ENCODE measurements at regions not wholly inside any gene's neighbourhood (a gene's known extent, or its start where the extent isn't known, plus 50 kb on each side); places are given as distances from the start of the nearest gene placed in this dataset.

DNA sequence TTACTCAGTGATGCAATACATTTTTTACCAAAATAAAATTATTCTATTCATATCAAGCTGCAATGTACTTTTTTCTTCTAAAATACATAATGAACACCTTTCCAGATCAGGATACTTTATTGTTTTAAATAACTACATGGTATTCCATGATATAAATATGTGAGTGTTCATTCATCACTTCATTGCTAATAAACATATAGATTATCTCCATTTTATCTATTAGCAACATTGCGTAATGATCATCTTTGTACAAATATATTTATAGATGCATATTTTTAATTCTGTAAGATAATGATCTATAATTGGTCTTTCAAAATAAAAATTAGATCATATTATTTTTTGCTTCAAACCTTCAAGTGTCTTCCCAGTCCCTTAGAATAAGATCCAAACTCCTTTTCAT is 156.1 kb upstream of the HHIP start:
- DNase-seq: no peak

DNA sequence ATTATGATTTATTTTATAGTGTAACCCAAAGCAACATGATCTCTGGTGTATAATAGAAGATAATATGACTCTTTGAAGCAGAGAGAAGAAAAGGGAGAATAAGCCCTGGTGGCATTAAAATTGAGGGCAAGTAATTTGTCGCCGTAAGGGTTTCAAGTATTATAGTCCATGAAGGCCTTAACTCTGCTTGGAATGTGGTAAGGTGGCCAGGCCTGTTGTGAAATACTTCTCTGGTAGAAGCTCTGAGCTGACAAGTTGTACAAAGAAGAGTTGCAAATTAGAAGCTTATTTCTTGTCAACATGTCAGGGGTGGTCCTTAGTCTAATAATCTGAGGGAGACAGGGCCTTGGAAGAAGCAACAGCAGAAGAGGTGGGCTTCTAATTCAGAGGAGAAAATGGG is 151.7 kb upstream of the HHIP start:
- no peak for DNase-seq

- DNase-seq: no peak
These were observed 150.0 kb upstream of the HHIP start for GRCh38 chr4:144495944-144496343.

DNA sequence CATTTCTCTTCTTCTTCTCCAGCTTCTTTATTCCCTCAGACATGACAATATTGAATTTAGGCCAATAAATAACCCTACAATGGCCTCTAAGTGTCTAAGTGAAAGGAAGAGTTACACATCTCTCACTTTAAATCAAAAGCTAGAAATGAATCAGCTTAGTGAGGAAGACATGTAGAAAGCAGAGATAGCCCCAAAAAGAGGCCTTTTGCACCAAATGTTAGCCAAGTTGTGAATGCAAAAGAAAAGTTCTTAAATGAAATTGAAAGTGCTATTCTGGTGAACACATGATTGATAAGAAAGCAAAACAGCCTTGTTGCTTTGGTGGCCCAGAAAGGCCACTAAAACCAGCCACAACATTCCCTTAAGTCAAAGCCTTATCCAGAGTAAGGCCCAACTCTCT is 146.2 kb upstream of the HHIP start:
- DNase-seq: no peak

- DNase-seq: no peak
These were observed 144.7 kb upstream of the HHIP start for GRCh38 chr4:144501231-144501780.

GRCh38 chr4:144504883-144505282 is 141.1 kb upstream of the HHIP start:
- DNase-seq: no peak

DNA sequence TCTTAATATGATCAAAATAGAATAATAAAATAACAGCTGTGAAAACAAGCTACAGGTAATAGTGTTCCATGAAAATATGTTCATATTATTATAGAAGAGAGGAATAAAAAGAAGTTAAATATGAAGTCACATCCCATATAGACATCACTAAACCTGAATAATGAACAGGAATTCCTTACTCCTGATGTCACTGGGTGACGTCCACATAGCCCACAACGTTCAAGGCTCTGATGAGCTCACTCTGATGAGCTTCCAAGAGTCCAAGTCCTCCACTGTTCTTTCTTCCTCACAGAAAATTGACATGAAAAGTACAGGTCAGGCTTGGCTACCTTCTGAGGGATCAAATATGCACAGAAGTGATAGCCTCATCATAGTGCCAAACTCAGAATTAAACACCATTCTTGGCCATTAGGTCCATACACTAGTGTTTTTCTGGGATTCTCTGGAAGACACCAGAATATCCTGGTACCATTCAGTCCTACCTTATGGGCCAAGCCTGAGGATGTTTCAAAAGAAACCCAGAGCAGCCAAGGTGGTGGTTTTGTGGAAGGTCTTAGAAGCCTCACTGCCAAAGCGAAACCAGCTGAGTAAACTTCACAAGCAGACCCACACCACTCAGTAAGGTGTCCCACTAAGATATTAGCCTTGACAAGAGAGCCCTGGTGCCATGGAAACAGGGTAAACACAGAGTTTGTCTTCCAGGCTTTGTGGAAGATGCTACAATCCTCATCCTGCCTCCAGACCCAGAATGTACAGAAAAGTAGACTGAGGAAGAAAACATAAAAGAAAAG is 138.4 kb upstream of the HHIP start:
- DNase-seq: no peak

DNA sequence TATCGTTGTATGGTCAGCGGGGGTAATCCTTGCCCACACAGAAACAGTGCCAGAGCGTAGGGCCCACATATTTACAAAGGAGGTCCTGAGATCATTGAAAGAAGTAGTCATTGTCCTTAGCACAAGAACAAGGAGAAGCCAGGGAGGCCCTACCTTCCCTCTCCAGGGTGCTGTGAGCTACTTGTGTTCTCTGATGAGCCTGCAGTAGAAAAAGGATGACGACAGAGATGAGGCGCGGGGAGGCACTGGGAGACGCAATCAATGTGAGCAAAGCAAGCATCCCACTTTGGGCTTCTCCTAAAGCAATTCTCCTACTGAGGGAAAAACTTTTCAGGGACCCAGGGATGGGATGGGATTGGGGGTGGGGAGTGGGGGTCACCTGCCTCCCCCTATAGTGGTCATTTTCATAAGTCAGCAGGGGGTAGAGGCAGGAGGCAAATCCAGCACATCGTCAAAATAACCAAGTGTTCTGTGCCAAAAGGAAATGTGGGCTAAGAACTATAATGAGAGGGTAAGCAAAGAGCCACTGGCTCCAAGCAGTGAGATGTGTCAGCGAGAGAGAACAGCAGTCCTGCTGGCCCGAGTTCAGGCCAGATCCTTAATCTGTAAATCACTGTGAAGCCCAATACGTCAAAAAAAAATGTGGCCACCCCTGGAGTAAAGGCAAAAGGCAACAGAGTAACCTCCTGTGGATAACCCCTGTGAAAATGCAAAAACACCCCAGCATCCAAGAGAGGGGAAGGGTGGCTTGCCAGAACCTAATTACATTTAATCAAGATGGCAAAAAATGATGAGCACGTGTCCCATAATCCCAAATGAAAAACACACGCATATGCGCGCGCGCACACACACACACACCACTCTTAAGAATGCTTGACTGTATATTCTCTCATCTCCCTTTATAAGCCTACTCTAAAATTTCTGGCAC is 136.6 kb upstream of the HHIP start:
- DNase-seq: no peak

- no peak for DNase-seq
These were observed 131.2 kb upstream of the HHIP start for GRCh38 chr4:144514736-144515135.

GRCh38 chr4:144518181-144518895 is 127.6 kb upstream of the HHIP start:
- no peak for DNase-seq

DNA sequence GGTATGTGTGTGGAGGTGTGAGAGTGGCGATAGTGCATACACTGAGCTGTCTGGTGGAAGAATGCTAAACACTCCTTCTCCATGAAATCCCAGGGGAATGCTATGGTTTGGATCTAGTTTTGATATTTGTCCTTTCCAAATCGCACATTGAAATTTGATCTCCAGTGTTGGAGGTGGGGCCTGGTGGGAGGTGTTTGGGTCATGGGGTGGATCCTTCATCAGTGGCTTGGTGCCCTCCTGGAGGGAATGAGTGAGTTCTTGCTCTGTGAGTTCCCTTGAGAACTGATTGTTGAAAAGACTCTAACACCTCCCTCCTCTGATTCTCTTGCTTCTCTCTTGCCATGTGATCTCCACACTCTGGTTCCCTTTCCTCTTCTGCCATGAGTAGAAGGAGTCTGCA is 114.1 kb upstream of the HHIP start:
- no peak for DNase-seq

- DNase-seq: no peak
These were observed 98.2 kb upstream of the HHIP start for GRCh38 chr4:144547678-144548298.

GRCh38 chr4:144556636-144557035 is 89.3 kb upstream of the HHIP start:
- DNase-seq: no peak

DNA sequence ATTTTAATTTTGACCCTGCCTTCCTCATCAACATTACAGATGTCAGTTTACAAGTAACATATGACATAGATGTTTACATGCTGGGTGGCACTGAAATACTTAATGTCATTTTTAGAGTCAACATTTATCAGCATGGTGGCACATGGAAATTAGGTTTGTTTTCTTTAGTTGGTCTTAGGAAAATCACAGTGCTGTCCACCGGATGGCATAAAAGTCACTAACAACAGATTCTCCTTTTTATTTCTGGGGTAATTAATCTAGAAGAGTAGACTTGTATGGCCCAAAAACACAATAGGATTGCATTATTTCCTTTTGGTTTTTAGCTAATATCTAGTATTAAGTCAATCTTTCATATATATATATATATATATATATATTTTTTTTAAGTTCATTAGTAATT is 88.6 kb upstream of the HHIP start:
- DNase-seq: no peak

DNA sequence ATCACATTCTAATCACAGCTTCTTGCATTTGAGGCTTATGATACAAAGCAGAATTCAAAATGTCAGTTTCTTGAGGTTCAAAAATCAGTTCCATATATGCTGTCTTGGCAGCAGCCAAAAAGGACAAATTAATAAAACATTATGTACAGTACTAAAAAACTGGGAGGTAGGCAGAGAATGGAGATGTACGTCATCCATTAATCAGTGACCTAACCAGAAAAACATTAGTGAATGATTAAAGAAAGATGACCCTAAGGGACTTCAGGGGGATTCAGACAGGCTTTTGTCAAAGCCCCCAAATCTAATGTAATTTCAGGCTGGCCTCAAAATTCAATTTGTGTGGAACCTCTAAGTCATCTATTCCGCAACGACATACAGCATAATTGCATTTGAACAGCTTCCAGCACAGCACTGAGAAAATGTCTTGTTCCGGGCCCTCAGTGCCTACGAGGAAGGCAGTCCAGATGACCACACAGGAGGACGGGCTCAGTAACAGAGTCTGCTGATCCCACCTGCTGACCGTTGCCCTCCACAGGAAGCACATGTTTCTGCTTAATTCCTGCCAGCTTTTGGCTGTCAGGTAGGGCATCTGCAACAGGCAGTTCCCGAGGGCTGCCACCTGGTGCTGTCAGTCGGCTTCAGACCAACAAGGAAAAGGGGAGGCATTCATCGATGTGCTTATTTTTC is 83.8 kb upstream of the HHIP start:
- no peak for DNase-seq

DNA sequence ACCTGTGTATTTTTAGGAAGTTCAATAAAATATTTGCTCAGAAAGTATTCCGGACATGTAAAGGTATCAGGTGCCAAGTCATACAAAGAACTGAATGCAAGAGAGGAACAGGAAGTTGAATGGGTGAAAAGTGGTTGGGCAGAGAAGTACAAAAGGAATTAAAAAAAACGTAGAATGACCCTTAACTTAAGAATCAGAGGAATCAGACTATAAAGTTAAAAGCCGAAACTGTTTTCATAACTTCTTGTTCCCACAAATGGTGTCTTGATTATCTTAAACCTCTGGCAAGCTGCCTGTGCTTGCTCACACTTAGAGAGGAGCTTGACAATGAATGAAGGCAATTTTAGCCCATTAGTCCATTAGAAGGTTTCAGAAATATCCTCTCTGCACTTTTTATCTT is 81.6 kb upstream of the HHIP start:
- no peak for DNase-seq

GRCh38 chr4:144565527-144566195 is 80.3 kb upstream of the HHIP start:
- no peak for DNase-seq

DNA sequence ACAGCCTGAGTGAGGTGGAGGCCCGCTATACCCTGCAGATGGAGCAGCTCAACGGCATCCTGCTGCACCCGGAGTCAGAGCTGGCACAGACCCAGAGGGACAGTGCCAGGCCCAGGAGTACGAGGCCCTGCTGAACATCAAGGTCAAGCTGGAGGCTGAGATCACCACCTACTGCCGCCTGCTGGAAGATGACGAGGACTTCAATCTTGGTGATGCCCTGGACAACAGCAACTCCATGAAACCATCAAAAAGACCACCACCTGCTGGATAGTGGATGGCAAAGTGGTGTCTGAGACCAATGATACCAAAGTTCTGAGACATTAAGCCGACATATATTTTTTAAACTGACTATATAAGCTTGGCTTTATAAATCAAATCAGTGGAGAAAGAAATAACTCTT is 73.3 kb upstream of the HHIP start:
- no peak for DNase-seq

GRCh38 chr4:144574000-144574399 is 72.0 kb upstream of the HHIP start:
- DNase-seq: no peak

GRCh38 chr4:144574509-144574908 is 71.4 kb upstream of the HHIP start:
- no peak for DNase-seq

GRCh38 chr4:144575181-144575580 is 70.8 kb upstream of the HHIP start:
- DNase-seq: no peak

DNA sequence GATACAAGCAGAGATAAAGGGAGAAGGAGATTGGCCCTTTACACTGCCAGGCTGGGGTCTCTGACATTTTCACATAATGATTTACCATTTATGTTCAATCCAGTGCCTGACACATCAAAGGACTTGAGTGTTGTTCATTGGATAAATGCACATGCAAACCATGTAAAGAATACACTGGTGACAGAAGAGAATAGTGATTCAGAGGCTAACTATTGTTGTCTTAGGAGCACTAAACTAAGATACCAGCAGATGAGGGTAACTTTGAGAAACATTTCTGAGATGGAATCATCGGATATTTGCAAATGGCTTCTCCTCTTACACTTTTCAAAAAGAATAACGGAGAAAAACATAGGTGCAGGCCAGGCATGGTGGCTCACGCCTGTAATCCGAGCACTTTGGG is 67.3 kb upstream of the HHIP start:
- DNase-seq: no peak
